ENCODE measurements at regions not wholly inside any gene's neighbourhood (a gene's known extent, or its start where the extent isn't known, plus 50 kb on each side); places are given as distances from the start of the nearest gene placed in this dataset.

DNA sequence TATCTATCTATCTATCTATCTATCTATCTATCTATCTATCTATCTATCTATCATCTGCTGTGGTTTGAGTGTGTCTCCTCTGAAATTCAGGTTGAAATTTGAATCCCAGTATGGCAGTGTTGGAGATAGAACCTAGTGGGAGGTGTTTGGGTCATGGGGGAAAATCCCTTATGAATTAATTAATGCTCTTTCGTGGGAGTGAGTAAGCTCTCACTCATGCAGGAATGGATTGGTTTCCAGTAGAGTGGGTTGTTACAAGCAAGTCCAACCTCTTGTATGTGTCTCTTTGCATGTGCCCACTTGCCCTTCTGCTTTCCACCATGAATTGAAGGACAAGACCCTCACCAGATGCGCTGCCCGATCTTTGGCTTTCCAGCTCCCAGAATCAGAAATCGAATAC, 113.0 kb downstream of the ANXA1 start:
- TF ChIP-seq, protein P1, sequence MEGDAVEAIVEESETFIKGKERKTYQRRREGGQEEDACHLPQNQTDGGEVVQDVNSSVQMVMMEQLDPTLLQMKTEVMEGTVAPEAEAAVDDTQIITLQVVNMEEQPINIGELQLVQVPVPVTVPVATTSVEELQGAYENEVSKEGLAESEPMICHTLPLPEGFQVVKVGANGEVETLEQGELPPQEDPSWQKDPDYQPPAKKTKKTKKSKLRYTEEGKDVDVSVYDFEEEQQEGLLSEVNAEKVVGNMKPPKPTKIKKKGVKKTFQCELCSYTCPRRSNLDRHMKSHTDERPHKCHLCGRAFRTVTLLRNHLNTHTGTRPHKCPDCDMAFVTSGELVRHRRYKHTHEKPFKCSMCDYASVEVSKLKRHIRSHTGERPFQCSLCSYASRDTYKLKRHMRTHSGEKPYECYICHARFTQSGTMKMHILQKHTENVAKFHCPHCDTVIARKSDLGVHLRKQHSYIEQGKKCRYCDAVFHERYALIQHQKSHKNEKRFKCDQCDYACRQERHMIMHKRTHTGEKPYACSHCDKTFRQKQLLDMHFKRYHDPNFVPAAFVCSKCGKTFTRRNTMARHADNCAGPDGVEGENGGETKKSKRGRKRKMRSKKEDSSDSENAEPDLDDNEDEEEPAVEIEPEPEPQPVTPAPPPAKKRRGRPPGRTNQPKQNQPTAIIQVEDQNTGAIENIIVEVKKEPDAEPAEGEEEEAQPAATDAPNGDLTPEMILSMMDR (IDR thresholded peaks at IDR 0.05 in 4 of 5, conservative IDR thresholded peaks at IDR 0.05 in 1 of 5): no peak
- TF ChIP-seq POLR2A (IDR thresholded peaks at IDR 0.05): no peak

Measured in gastrocnemius medialis (tissue), 4 donors.